GM21390 (cell line): ENCODE measurements at regions not wholly inside any gene's neighbourhood (a gene's known extent, or its start where the extent isn't known, plus 50 kb on each side); places are given as distances from the start of the nearest gene placed in this dataset.
"Not testable (repeated sequence)": the region's sequence is repeated elsewhere in the genome, so short reads cannot be mapped to it uniquely, and the experiment has no call there.

Experiments
- ATAC-seq: cut with Tn5 transposase; IDR thresholded peaks from one replicate; pipeline ENCODE4 v1.9.1; 2021; ENCODE audit not compliant: unreplicated experiment

- ATAC-seq = no peak
These were observed 193.0 kb downstream of the FZD1 start for GRCh38 chr7:91457208-91457607.

- no peak for ATAC-seq
These were observed 195.3 kb downstream of the FZD1 start for GRCh38 chr7:91459539-91459938.

- ATAC-seq = no peak
These were observed 198.1 kb downstream of the FZD1 start for GRCh38 chr7:91462316-91462715.

GRCh38 chr7:91463330-91463729 lies 199.1 kb downstream of the FZD1 start:
- ATAC-seq = no peak

GRCh38 chr7:91465595-91466061 lies 201.4 kb downstream of the FZD1 start:
- ATAC-seq = no peak

- no peak for ATAC-seq
These were observed 204.0 kb downstream of the FZD1 start for GRCh38 chr7:91468256-91468655.

GRCh38 chr7:91473619-91474018 lies 209.4 kb downstream of the FZD1 start:
- ATAC-seq = no peak

- no peak for ATAC-seq
These were observed 209.8 kb downstream of the FZD1 start for GRCh38 chr7:91474074-91474473.

- not testable (repeated sequence) for ATAC-seq
These were observed 216.2 kb downstream of the FZD1 start for GRCh38 chr7:91480470-91480869.

GRCh38 chr7:91491868-91492267 lies 227.6 kb downstream of the FZD1 start:
- no peak for ATAC-seq

- ATAC-seq = no peak
These were observed 228.1 kb downstream of the FZD1 start for GRCh38 chr7:91492317-91492716.

- ATAC-seq = no peak
These were observed 228.5 kb downstream of the FZD1 start for GRCh38 chr7:91492773-91493172.

GRCh38 chr7:91494450-91494849 lies 230.2 kb downstream of the FZD1 start:
- no peak for ATAC-seq

GRCh38 chr7:91496251-91496820 lies 232.1 kb downstream of the FZD1 start:
- no peak for ATAC-seq

- not testable (repeated sequence) for ATAC-seq
These were observed 233.0 kb downstream of the FZD1 start for GRCh38 chr7:91497277-91497676.

- no peak for ATAC-seq
These were observed 239.8 kb downstream of the FZD1 start for GRCh38 chr7:91503934-91504555.

GRCh38 chr7:91504919-91505318 lies 240.7 kb downstream of the FZD1 start:
- no peak for ATAC-seq

GRCh38 chr7:91506966-91507365 lies 242.7 kb downstream of the FZD1 start:
- ATAC-seq = not testable (repeated sequence)

- not testable (repeated sequence) for ATAC-seq
These were observed 247.6 kb downstream of the FZD1 start for GRCh38 chr7:91511861-91512260.

GRCh38 chr7:91512958-91513357 lies 248.7 kb downstream of the FZD1 start:
- ATAC-seq = no peak

- no peak for ATAC-seq
These were observed 250.4 kb downstream of the FZD1 start for GRCh38 chr7:91514591-91514990.

- no peak for ATAC-seq
These were observed 251.7 kb downstream of the FZD1 start for GRCh38 chr7:91515961-91516360.
